ENCODE measurements at regions not wholly inside any gene's neighbourhood (a gene's known extent, or its start where the extent isn't known, plus 50 kb on each side); places are given as distances from the start of the nearest gene placed in this dataset.

DNA sequence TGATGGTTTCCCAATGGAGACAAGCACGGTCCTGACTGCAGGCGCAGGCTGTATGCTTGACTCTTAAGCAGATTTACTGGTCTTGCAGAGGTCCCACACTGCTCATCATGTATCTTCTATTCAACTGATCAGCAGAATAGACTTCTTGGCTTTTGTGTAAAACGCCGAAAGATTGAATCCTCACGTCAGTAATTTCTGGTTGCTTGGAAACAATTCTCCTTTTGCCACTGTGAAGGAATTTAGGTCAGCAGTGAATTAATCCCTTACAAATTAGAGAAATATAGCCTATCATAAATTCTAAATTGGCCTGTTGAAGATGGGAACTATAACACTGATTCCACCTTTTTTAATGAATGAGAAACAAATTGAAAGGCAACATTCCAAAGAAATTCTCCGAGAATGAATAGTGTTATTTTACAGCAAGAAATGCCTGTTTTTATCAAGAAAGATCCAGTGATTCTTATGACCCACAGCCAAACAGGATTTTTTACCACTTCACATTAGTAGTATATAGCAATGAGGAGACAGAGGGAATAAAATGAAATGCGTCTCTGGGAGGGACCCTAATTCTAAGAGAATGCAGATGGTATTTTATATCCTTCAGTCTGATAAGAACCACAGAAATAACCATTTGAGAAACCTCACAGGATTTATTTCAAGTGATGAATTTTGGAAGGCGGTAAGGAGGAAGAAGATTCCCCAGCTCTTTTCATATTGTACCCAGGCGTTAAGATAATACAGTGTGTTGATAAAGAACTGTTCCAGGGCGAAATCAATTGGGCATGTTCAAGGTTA, 362.5 kb downstream of the RAB38 start:
- Histone ChIP-seq H3K36me3 (replicated peaks; ENCODE audit: insufficient read depth, low read length) (no peaks in the 10 kb centered on the region), H3K9me2 (replicated peaks; ENCODE audit: insufficient read depth, low read length) (no peaks in the 10 kb centered on the region; the same call in 1 of the 2 replicates)
- TF ChIP-seq EZH2 (optimal IDR thresholded peaks at IDR 0.05; ENCODE audit: low read depth, low read length) (no peak), EZH2phosphoT487 (IDR thresholded peaks at IDR 0.05; ENCODE audit: low read length) (no peak)
- TF ChIP-seq, protein P1, sequence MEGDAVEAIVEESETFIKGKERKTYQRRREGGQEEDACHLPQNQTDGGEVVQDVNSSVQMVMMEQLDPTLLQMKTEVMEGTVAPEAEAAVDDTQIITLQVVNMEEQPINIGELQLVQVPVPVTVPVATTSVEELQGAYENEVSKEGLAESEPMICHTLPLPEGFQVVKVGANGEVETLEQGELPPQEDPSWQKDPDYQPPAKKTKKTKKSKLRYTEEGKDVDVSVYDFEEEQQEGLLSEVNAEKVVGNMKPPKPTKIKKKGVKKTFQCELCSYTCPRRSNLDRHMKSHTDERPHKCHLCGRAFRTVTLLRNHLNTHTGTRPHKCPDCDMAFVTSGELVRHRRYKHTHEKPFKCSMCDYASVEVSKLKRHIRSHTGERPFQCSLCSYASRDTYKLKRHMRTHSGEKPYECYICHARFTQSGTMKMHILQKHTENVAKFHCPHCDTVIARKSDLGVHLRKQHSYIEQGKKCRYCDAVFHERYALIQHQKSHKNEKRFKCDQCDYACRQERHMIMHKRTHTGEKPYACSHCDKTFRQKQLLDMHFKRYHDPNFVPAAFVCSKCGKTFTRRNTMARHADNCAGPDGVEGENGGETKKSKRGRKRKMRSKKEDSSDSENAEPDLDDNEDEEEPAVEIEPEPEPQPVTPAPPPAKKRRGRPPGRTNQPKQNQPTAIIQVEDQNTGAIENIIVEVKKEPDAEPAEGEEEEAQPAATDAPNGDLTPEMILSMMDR (IDR thresholded peaks at IDR 0.05; ENCODE audit: low read length) = no peak

DNA sequence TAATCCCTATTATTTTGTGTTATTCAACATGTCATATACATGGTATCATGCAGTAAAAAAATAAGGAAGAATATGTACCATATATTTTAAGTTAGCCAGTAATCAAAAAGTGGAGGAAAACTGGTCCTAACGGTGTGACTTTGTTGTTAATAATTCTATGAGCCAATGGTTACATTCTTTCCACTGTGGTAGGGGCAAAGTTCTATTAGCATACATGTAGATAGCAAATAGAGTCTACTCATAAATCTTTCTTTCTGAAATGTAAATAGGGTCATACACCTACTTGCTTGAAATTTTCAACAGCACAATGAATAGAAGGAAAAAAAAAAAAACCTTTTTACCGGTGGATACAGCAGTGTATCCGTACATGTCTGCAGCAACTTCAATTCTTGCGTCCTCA, 364.8 kb downstream of the RAB38 start:
- Histone ChIP-seq H3K4me1 (ENCODE audit: low read length) (no peaks in the 10 kb centered on the region), H3K27me3 (replicated peaks; ENCODE audit: insufficient read depth, low read length) (no peaks in the 10 kb centered on the region), H3K9ac (ENCODE audit: low read length) (no peak overlapping the region), H3K9me2 (replicated peaks; ENCODE audit: insufficient read depth, low read length) (no peaks in the 10 kb centered on the region; the same call in 1 of the 2 replicates), H3F3A (ENCODE audit: insufficient read depth, low read length) (no peaks in the 10 kb centered on the region), H2AFZ (ENCODE audit: low read length) (no peak overlapping the region), H3K79me2 (ENCODE audit: low read length) (no peaks in the 10 kb centered on the region), H3K27ac (ENCODE audit: low read length) (no peak overlapping the region), H4K20me1 (ENCODE audit: insufficient read depth, low read length) (no peaks in the 10 kb centered on the region), H3K4me2 (ENCODE audit: low read depth, low read length) (no peak overlapping the region), H3K9me3 (replicated peaks; ENCODE audit: insufficient read depth, low read length) (no peaks in the 10 kb centered on the region), H3K36me3 (replicated peaks; ENCODE audit: insufficient read depth, low read length) (no peaks in the 10 kb centered on the region), H3K4me3 (ENCODE audit: low read length) (no peak overlapping the region)
- DNase-seq = no peak
- TF ChIP-seq EZH2phosphoT487 (IDR thresholded peaks at IDR 0.05; ENCODE audit: low read length) = no peak
- no peak for TF ChIP-seq EZH2 (optimal IDR thresholded peaks at IDR 0.05; ENCODE audit: low read depth, low read length)
- TF ChIP-seq, protein P1 (IDR thresholded peaks at IDR 0.05; ENCODE audit: low read length) = no peak

More for the DNA sequence above, 362.5 kb downstream of the RAB38 start:
- DNase-seq = no peak
- H2AFZ ChIP-seq (ENCODE audit: low read length) = no peak overlapping the region
- no peak overlapping the region for H3K9ac ChIP-seq (ENCODE audit: low read length)
- no peaks in the 10 kb centered on the region for H3K9me3 ChIP-seq (replicated peaks; ENCODE audit: insufficient read depth, low read length)
- H3K27me3 ChIP-seq (replicated peaks; ENCODE audit: insufficient read depth, low read length) = no peaks in the 10 kb centered on the region
- H3K4me2 ChIP-seq (ENCODE audit: low read depth, low read length) = no peak overlapping the region
- no peaks in the 10 kb centered on the region for H3F3A ChIP-seq (ENCODE audit: insufficient read depth, low read length)
- no peaks in the 10 kb centered on the region for H3K79me2 ChIP-seq (ENCODE audit: low read length)
- H4K20me1 ChIP-seq (ENCODE audit: insufficient read depth, low read length) = no peaks in the 10 kb centered on the region
- H3K4me3 ChIP-seq (ENCODE audit: low read length) = no peak overlapping the region
- H3K27ac ChIP-seq (ENCODE audit: low read length) = no peak overlapping the region
- no peaks in the 10 kb centered on the region for H3K4me1 ChIP-seq (ENCODE audit: low read length)

DNA sequence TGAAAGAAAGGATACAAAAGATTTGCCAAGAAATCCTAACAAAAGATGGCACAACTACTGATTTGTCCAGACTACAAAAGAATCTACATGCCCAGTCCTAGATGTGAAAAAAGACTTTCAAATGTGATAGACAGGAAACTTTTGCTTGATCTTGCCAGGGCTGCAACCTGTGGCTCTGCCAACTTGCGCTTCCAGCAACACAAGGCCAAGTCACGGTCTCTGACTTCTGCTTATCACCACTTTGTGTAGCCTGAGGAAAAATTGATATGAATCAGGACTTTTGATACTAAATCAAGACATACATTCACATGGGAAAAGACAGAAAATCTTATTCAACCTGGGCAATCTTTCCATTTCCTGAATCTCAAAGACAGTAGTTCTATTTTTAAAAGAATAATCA, 366.0 kb downstream of the RAB38 start:
- Histone ChIP-seq H3K36me3 (replicated peaks; ENCODE audit: insufficient read depth, low read length) (no peaks in the 10 kb centered on the region), H3K27me3 (replicated peaks; ENCODE audit: insufficient read depth, low read length) (no peaks in the 10 kb centered on the region), H3K4me2 (ENCODE audit: low read depth, low read length) (no peak overlapping the region), H2AFZ (ENCODE audit: low read length) (no peak overlapping the region), H3K79me2 (ENCODE audit: low read length) (no peaks in the 10 kb centered on the region), H3K9ac (ENCODE audit: low read length) (no peak overlapping the region), H3K4me1 (ENCODE audit: low read length) (no peaks in the 10 kb centered on the region), H4K20me1 (ENCODE audit: insufficient read depth, low read length) (no peaks in the 10 kb centered on the region), H3K9me2 (replicated peaks; ENCODE audit: insufficient read depth, low read length) (no peaks in the 10 kb centered on the region), H3K27ac (ENCODE audit: low read length) (no peak overlapping the region), H3K9me3 (replicated peaks; ENCODE audit: insufficient read depth, low read length) (no peaks in the 10 kb centered on the region), H3F3A (ENCODE audit: insufficient read depth, low read length) (no peaks in the 10 kb centered on the region), H3K4me3 (ENCODE audit: low read length) (no peak overlapping the region)
- no peak for DNase-seq
- TF ChIP-seq, protein P1 (IDR thresholded peaks at IDR 0.05; ENCODE audit: low read length) = no peak
- TF ChIP-seq EZH2 (optimal IDR thresholded peaks at IDR 0.05; ENCODE audit: low read depth, low read length) (no peak), EZH2phosphoT487 (IDR thresholded peaks at IDR 0.05; ENCODE audit: low read length) (no peak)

Data from MM.1S (cell line).